CD14-positive monocyte (primary cell): ENCODE measurements at regions not wholly inside any gene's neighbourhood (a gene's known extent, or its start where the extent isn't known, plus 50 kb on each side); places are given as distances from the start of the nearest gene placed in this dataset.

Source experiments
- DNase-seq, 3 donors: peaks; one replicate each; pipeline ENCODE4 v3.0.0-alpha.2; 2011 to 2022
- H2AFZ ChIP-seq: 2 replicates; pipeline ENCODE4 v1.6.0; 2012; ENCODE audit warnings: mild to moderate bottlenecking, low read depth, low read length, inconsistent platforms; ENCODE audit not compliant: insufficient read depth, poor library complexity, severe bottlenecking
- H3K27ac ChIP-seq, 2 donors: 1 replicate in 1 of 2; 2 replicates in 1 of 2; pipeline ENCODE4 v1.5.1; 2012 to 2013; ENCODE audit warnings: low read length in 2 of 2, control low read depth in 1 of 2, inconsistent platforms in 1 of 2, low read depth in 1 of 2, mild to moderate bottlenecking in 1 of 2
- H3K27me3 ChIP-seq, 2 donors: one replicate each; pipeline versions ENCODE4 v1.6.0 to v1.6.1; 2011 to 2013; ENCODE audit warnings: low read length in 2 of 2; ENCODE audit not compliant: control insufficient read depth in 2 of 2, insufficient read depth in 2 of 2
- H3K36me3 ChIP-seq, 2 donors: replicated peaks in 1 of 2; 1 replicate in 1 of 2; 2 replicates in 1 of 2; pipeline versions ENCODE4 v1.5.1 to v1.6.1; 2012 to 2013; ENCODE audit warnings: low read length in 2 of 2, control low read depth in 1 of 2, inconsistent platforms in 1 of 2, mild to moderate bottlenecking in 1 of 2; ENCODE audit not compliant: insufficient read depth in 2 of 2, control insufficient read depth in 1 of 2
- H3K4me1 ChIP-seq, 2 donors: 1 replicate in 1 of 2; 2 replicates in 1 of 2; pipeline versions ENCODE4 v1.5.1 to v1.6.1; 2012 to 2013; ENCODE audit warnings: low read length in 2 of 2, control low read depth in 1 of 2, inconsistent platforms in 1 of 2, mild to moderate bottlenecking in 1 of 2, moderate library complexity in 1 of 2; ENCODE audit not compliant: insufficient read depth in 2 of 2, control insufficient read depth in 1 of 2
- H3K4me2 ChIP-seq: replicated peaks from 2 replicates; pipeline ENCODE3; 2012; ENCODE audit warnings: low read length, moderate library complexity, mild to moderate bottlenecking; ENCODE audit not compliant: poor library complexity, severe bottlenecking; ENCODE audit errors: extremely low read depth
- H3K4me3 ChIP-seq, 3 experiments: fragments of 200-600 bp in 1 of 3; sonication (generic) in 1 of 3; replicated peaks in 1 of 3; 1 replicate in 2 of 3; 2 replicates in 1 of 3; pipeline ENCODE4 v1.5.1; 2011 to 2013; ENCODE audit warnings: low read length in 3 of 3, mild to moderate bottlenecking in 3 of 3, control low read depth in 2 of 3, low read depth in 2 of 3, inconsistent platforms in 1 of 3, moderate library complexity in 1 of 3
- H3K79me2 ChIP-seq: 2 replicates; pipeline ENCODE4 v1.6.0; 2012; ENCODE audit warnings: mild to moderate bottlenecking, control low read depth, inconsistent platforms, low read length, moderate library complexity; ENCODE audit not compliant: insufficient read depth
- H3K9ac ChIP-seq: 2 replicates; pipeline ENCODE4 v1.6.0; 2017; ENCODE audit warnings: low read length, mild to moderate bottlenecking; ENCODE audit not compliant: insufficient read depth, poor library complexity, severe bottlenecking
- H3K9me3 ChIP-seq, 2 donors: replicated peaks in 1 of 2; 1 replicate in 1 of 2; 2 replicates in 1 of 2; pipeline versions ENCODE4 v1.5.1 to v1.6.1; 2012 to 2013; ENCODE audit warnings: low read length in 2 of 2, control low read depth in 1 of 2; ENCODE audit not compliant: control insufficient read depth in 1 of 2, insufficient read depth in 1 of 2
- H4K20me1 ChIP-seq: 2 replicates; pipeline ENCODE4 v1.6.0; 2012; ENCODE audit warnings: mild to moderate bottlenecking, low read length, control low read depth, moderate library complexity; ENCODE audit not compliant: insufficient read depth
- H3K27ac Mint-ChIP-seq, 7 donors: one replicate each; pipeline ENCODE4 v1.8.0; 2020; ENCODE audit warnings: mild to moderate bottlenecking in 7 of 7, mixed read lengths in 7 of 7, moderate library complexity in 6 of 7, inconsistent platforms in 2 of 7
- H3K27me3 Mint-ChIP-seq, 3 donors: one replicate each; pipeline ENCODE4 v1.8.0; 2021 to 2022; ENCODE audit warnings: low read depth in 3 of 3, mild to moderate bottlenecking in 3 of 3, mixed read lengths in 3 of 3, moderate library complexity in 3 of 3, inconsistent platforms in 1 of 3
- H3K36me3 Mint-ChIP-seq, 2 donors: one replicate each; pipeline ENCODE4 v1.8.0; 2020; ENCODE audit warnings: mixed read lengths in 2 of 2, inconsistent platforms in 1 of 2, mild to moderate bottlenecking in 1 of 2
- H3K4me1 Mint-ChIP-seq: one replicate; pipeline ENCODE4 v1.8.0; 2020; ENCODE audit warnings: mild to moderate bottlenecking, mixed read lengths
- H3K4me3 Mint-ChIP-seq, 2 donors: one replicate each; pipeline ENCODE4 v1.8.0; 2020; ENCODE audit warnings: mild to moderate bottlenecking in 2 of 2, mixed read lengths in 2 of 2, moderate library complexity in 1 of 2
- H3K9me3 Mint-ChIP-seq, 7 donors: one replicate each; pipeline ENCODE4 v1.8.0; 2020 to 2022; ENCODE audit warnings: mixed read lengths in 7 of 7, mild to moderate bottlenecking in 6 of 7, moderate library complexity in 6 of 7, inconsistent platforms in 2 of 7
- CTCF ChIP-seq: fragments of 200-600 bp; IDR thresholded peaks from one replicate; pipeline ENCODE4 v1.8.0; 2022; ENCODE audit warnings: antibody characterized with exemption, mild to moderate bottlenecking
- WGBS: methylation state at CpG from one replicate; pipeline ENCODE4 v1.1.5; 2013; ENCODE audit warnings: missing lambda C conversion rate; ENCODE audit not compliant: insufficient coverage; 5-methylcytosine and 5-hydroxymethylcytosine counted together
- intact Hi-C, 2 donors: fragments of 100-400 bp; cut with micrococcal nuclease; formaldehyde crosslinking; loops; one replicate each; pipeline versions ENCODE4 v1.15.0 to v1.15.1; 2023

DNA sequence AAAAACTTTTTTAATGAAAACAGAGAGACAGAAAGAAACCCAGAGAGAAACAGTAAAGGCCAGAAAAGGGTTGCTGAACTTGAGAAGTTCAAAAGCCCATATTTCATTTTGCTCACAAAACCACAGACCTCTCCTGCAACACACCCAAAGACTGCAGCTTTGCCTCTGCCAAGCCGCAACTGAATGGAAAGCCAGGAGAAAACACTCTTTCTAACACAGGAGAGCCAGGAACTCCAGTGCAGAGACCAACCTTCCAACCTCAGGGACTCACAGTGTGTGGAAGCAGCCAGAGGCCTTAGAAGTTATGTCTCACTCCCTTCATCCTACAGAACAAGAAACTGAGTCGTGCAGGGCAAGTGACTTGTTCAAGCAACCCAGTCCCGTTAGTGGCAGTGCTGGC, 163.1 kb upstream of the HES1 start:
- Histone ChIP-seq H3K4me1 (peaks cover 20 to 25% of the 10 kb centered on the region in 2 donors), H3K36me3 (no peaks in the 10 kb centered on the region), H3K4me3 (no peak overlapping the region), H3K9ac (no peak overlapping the region), H3K27me3 (peaks cover 23 to 47% of the 10 kb centered on the region in 2 donors), H2AFZ (no peak overlapping the region), H3K27ac (no peak overlapping the region), H4K20me1 (no peaks in the 10 kb centered on the region), H3K9me3 (no peaks in the 10 kb centered on the region), H3K79me2 (no peaks in the 10 kb centered on the region), H3K4me2 (no peak overlapping the region)
- TF ChIP-seq CTCF, result no peak
- H3K27me3 Mint-ChIP-seq, result peaks cover 47 to 68% (median 50%) of the 10 kb centered on the region in 3 donors
- peaks cover 26% of the 10 kb centered on the region for H3K4me1 Mint-ChIP-seq
- intact Hi-C loops, result loop anchor here in 1 of 2 donors (10.0 kb wide), 1 partner anchor 172 kb away; no protein-coding TSS in a partner anchor
- 60% methylated on average over 2 of the region's 3 CpGs for WGBS
- H3K36me3 Mint-ChIP-seq, result peaks cover 0 to 9% of the 10 kb centered on the region in 2 donors
- H3K9me3 Mint-ChIP-seq, result peaks cover 0 to 5% (median 0%) of the 10 kb centered on the region in 7 donors
- DNase-seq, result no peak
- H3K4me3 Mint-ChIP-seq, result peak overlapping the region in 1 of 2 donors; percentile 48
- peak overlapping the region in 1 of 7 donors; percentile 67 for H3K27ac Mint-ChIP-seq

- peaks cover 23 to 46% of the 10 kb centered on the region in 2 donors for H3K27me3 ChIP-seq
These were observed 161.7 kb upstream of the HES1 start for GRCh38 chr3:193974191-193974652.

More at GRCh38 chr3:193974191-193974652, 161.7 kb upstream of the HES1 start:
- H3K9me3 ChIP-seq, result no peaks in the 10 kb centered on the region
- no peak overlapping the region for H3K4me3 ChIP-seq
- no peak for TF ChIP-seq CTCF
- H2AFZ ChIP-seq, result no peak overlapping the region
- peaks cover 32 to 38% of the 10 kb centered on the region in 2 donors for H3K4me1 ChIP-seq
- no peak overlapping the region for H3K4me2 ChIP-seq
- H3K27me3 Mint-ChIP-seq, result peaks cover 43 to 61% (median 46%) of the 10 kb centered on the region in 3 donors
- H3K4me1 Mint-ChIP-seq, result peaks cover 40% of the 10 kb centered on the region
- H3K4me3 Mint-ChIP-seq, result peak overlapping the region in 1 of 2 donors; percentile 29
- no peak overlapping the region for H3K27ac ChIP-seq
- no peak overlapping the region for H3K27ac Mint-ChIP-seq
- WGBS, result 79% methylated on average over 3 of the region's 8 CpGs
- DNase-seq, result no peak
- no peaks in the 10 kb centered on the region for H3K79me2 ChIP-seq
- intact Hi-C loops, result loop anchor here in 1 of 2 donors (10.0 kb wide), 1 partner anchor 171 kb away; no protein-coding TSS in a partner anchor
- no peaks in the 10 kb centered on the region for H4K20me1 ChIP-seq
- peaks cover 0 to 5% (median 0%) of the 10 kb centered on the region in 7 donors for H3K9me3 Mint-ChIP-seq
- no peaks in the 10 kb centered on the region for H3K36me3 ChIP-seq
- peaks cover 0 to 9% of the 10 kb centered on the region in 2 donors for H3K36me3 Mint-ChIP-seq
- no peak overlapping the region for H3K9ac ChIP-seq
